NCI-H345 treated with DMSO at 0.1 percent for 48 hours (cell line): ENCODE measurements at regions not wholly inside any gene's neighbourhood (a gene's known extent, or its start where the extent isn't known, plus 50 kb on each side); places are given as distances from the start of the nearest gene placed in this dataset.
"Not testable (repeated sequence)": the region's sequence is repeated elsewhere in the genome, so short reads cannot be mapped to it uniquely, and the experiment has no call there.

Experiments used
- DNase-seq: peaks from one replicate; lab custom pipeline; 2025; ENCODE audit not compliant: unreplicated experiment; lab: John Stamatoyannopoulos, UW

DNA sequence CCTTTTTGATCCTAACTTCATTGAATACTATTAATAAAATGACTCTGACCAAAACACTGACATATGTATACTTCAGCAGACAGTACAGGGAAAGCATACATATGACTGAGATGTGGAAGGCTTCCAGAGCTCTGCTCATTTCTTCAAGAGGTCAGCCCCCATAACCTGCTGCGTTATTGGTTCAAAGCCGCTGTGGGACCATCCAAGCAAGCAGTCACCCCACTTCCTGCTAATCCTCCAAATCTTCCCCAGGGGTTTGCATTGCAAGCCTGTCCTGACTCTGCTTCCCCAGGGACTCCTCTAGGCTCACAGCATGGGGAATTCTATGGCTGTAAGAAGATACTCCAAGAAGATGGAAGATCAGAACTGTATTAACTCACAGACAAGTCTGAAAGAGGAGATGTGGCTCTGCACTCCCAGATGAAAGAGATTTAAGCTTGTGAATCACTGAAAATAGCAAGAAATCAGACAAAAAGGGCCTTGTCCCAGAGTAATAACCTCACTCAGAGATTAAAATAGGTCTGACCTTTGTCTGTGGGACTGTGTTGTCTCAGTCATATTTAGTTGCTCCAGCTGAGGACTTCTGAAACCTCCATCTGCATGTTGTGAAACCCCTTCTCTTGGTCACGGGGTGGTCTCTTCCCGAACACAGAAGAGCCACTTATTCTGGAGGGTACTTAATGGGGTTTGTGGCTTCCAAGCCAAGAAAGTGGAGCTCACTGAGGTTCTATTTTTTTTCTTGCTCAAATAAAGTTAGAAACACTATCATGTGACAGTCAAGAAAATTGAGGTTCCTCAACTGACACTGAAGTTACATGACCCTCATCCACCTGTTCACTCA, 101.5 kb upstream of the MARCKS start:
- no peak for DNase-seq

DNA sequence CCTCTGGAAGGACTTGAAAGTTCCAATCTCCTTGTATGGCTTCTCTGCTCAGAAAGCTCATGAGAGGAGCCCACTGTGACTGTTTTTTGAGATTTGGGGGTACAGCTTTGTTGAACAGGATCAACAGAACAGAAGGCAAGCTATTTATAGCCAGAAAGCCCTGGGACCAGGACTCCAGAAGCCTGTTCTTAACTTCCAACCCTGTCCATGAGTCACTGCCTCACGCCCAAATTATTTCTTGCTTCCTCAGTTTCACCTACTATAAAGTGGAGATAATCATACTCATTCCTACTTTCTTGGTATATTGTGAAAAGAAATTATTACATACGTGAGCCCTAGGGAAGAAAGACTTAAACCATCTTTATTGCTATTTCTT, 100.9 kb upstream of the MARCKS start:
- DNase-seq = no peak

DNA sequence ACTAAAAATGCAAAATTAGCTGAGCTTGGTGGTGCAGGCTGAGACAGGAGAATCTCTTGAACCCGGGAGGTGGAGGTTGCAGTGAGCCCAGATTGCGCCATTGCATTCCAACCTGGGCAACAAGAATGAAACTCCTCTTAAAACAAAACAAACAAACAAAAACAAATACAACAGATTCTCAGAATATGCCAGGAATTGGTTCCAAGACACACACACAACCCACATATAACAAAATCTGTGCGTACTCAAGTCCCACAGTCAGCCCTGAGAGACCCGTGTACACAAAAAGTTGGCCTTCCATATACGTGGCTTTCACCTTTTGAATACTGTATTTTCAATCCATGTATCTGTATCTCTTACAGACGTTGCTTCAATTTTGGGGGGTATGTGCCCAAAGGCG, 98.9 kb upstream of the MARCKS start:
- no peak for DNase-seq

- no peak for DNase-seq
Observed at GRCh38 chr6:113758826-113759574, 98.1 kb upstream of the MARCKS start.

DNA sequence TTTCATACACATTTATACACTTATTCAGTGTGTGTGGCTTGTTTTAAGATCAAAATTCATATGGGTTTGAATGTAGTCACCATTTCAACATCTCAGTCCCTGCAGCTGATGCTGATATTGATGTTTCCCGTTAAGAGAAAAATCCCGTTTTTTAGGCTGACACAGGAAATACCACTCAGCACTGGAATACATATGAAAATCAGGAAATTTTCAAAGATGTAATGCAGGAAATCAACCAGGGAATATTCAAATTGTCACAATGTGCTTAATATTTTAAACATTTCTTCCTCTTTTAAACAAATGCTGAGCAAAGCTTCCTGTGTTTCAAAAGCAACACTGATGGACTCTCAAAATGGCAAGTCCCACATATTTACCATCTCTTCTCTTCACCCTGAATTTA, 94.5 kb upstream of the MARCKS start:
- no peak for DNase-seq

GRCh38 chr6:113763311-113763766, 93.8 kb upstream of the MARCKS start:
- no peak for DNase-seq

DNA sequence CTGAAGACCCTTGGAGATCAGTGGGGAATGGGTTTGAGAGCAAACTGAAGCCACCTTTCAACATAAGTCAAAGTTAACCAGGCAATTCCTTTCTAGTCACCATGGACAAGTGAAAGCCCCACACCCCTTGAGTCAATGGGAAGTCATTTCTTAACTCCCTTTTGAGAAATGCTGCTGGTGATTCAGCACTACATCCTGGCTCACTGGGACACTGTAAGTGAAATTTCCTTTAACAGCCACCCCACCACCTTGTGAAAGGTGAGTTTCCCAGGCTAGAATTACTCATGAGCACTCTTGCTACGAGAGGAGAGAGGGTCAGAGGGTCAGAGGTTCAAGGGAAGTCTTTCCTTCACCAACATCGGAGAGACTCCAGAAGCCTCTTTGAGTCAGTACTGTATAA, 93.3 kb upstream of the MARCKS start:
- DNase-seq = no peak

GRCh38 chr6:113765909-113766308, 91.2 kb upstream of the MARCKS start:
- DNase-seq = no peak

GRCh38 chr6:113767985-113768384, 89.2 kb upstream of the MARCKS start:
- DNase-seq = no peak

DNA sequence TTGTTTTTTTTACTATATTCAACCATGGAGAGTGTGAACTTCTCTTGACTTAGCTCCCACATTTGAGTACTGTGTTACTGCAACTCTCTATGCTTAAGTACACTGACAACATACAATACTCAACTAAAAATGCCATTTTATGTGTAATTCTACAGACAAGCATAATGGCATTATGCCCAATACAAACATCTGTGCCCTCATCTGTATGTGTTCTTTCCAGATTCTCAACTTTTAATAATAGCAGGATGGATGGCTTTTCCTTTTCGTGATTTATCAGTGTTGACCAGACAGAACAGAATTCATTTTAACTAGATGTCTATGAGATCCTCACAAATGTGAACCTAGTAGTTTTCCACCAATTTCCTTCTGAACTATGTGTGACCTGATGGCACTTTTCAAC, 84.2 kb upstream of the MARCKS start:
- DNase-seq = no peak

GRCh38 chr6:113774127-113774825, 82.9 kb upstream of the MARCKS start:
- DNase-seq = no peak

GRCh38 chr6:113776998-113777397, 80.1 kb upstream of the MARCKS start:
- peak; percentile 20 for DNase-seq

DNA sequence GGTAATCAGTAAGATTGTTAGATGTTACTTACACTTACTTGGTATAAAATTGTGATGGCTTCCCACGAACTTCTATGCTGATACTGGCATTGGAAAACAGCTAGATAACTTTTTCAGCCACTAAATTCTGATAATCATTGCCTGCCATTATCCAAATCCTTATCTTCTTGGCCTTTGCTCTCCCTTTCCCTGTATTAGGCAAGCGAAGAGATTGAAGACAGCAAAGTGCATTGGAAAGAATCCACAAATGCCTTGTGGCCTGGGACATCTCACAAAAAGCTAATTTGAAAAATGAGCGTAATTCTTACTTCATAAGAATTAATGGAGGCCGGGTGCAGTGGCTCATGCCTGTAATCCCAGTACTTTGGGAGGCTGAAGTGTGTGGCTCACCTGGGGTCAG, 79.5 kb upstream of the MARCKS start:
- no peak for DNase-seq

- no peak for DNase-seq
Observed at GRCh38 chr6:113779656-113780055, 77.5 kb upstream of the MARCKS start.

DNA sequence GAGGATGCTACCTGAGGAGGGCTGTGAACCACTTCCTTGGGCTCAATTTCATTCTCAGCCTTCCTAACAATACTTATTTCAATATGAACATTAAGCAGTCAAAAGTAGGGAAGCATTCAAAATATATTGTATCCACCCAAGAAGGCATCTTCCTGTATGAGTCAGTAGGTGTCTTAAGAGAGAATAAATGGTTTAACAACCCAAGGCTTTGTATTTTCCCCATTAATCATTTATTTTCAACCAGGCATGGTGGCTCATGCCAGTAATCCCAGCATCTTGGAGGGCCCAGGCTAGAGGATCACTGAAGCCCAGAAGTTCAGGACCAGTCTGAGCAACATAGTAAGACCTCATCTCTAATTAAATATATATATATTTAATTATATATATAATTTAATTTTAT, 74.5 kb upstream of the MARCKS start:
- DNase-seq = no peak

- no peak for DNase-seq
Observed at GRCh38 chr6:113786168-113786567, 71.0 kb upstream of the MARCKS start.

DNA sequence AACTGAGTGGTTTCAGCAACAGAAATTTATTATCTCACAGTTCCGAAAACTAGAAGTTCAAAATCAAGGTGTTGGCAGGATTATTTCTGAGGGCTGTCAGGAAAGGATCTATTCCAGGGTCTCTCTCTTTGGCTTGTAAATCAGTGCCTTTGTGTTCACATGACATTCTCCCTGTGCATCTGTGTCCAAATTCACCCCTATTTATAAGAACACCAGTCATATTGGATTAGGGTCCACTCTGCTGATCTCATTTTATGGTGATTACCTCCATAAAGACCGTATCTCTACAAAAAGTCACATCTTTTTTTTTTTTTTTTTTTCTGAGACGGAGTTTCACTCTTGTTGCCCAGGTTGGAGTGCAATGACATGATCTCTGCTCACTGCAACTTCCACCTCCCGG, 68.6 kb upstream of the MARCKS start:
- no peak for DNase-seq

DNA sequence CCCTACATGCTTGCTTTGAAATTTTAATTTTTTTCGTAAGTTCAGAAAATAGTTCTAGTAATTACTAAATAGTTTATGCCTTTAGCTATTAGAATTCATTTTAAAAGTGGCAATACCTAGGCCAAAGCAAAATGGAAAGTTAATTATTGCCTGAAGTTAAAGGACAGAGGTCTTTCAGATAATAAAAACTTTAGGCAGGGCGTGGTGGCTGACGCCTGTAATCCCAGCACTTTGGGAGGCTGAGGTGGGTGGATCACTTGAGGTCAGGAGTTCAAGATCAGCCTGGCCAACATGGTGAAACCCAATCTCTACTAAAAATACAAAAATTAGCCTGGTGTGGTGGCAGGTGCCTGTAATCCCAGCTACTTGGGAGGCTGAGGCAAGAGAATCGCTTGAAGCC, 65.9 kb upstream of the MARCKS start:
- DNase-seq = not testable (repeated sequence)

GRCh38 chr6:113795371-113795770, 61.8 kb upstream of the MARCKS start:
- not testable (repeated sequence) for DNase-seq

DNA sequence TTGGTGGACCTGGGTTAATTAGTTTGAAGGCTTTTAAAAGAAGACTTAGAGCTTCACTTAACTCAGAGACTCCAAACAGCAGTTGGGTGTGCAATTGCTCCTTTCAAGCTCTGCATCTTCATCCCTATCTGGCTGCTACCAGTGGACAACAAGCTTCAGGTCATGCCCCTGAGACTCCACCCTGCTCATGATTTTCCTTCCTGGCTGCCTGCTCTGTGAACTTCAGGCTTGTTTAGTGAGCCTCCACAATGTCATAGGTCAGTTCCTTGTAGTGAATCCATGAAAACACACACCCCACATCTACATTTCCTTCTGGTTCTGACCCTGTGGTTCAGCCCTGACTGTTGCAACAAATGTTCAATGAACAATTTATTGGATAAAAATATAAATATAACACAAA, 61.1 kb upstream of the MARCKS start:
- no peak for DNase-seq

GRCh38 chr6:113802779-113803178, 54.4 kb upstream of the MARCKS start:
- DNase-seq = no peak
